B cell (primary cell): ENCODE measurements at regions not wholly inside any gene's neighbourhood (a gene's known extent, or its start where the extent isn't known, plus 50 kb on each side); places are given as distances from the start of the nearest gene placed in this dataset.

Experiments
- ATAC-seq: fragments of 200-7000 bp; cut with Tn5 transposase; one replicate; pipeline ENCODE4 v1.10.0; 2021; ENCODE audit warnings: low read depth, mild to moderate bottlenecking, moderate number of reproducible peaks, moderate library complexity
- CTCF ChIA-PET: fragments of 350-600 bp; sonication (Branson Sonifier 250); formaldehyde crosslinking; loops from one replicate; lab custom pipeline; 2021; ENCODE audit warnings: antibody characterized with exemption, inconsistent platforms; lab: Charles Lee
- POLR2A ChIA-PET: fragments of 350-600 bp; sonication (Branson Sonifier 250); formaldehyde crosslinking; loops from one replicate; lab custom pipeline; 2021; ENCODE audit warnings: antibody characterized with exemption; lab: Charles Lee
- DNase-seq: peaks from one replicate; pipeline ENCODE4 v3.0.0; 2013
- H2AFZ ChIP-seq: 2 replicates; pipeline ENCODE4 v1.6.1; 2012; ENCODE audit warnings: mild to moderate bottlenecking, low read depth, low read length; ENCODE audit not compliant: insufficient read depth, poor library complexity, severe bottlenecking
- H3K27ac ChIP-seq, 2 donors: 1 replicate in 1 of 2; 2 replicates in 1 of 2; pipeline ENCODE4 v1.5.1; 2012 to 2013; ENCODE audit warnings: low read length in 2 of 2, mild to moderate bottlenecking in 2 of 2, moderate library complexity in 1 of 2
- H3K27me3 ChIP-seq, 4 experiments: fragments of 200-600 bp in 1 of 4; sonication (generic) in 1 of 4; replicated peaks in 1 of 4; 1 replicate in 2 of 4; 2 replicates in 2 of 4; pipeline versions ENCODE4 v1.6.1 to v1.7.0; 2013 to 2016; ENCODE audit warnings: low read length in 3 of 4, mild to moderate bottlenecking in 2 of 4, mixed read lengths in 1 of 4, moderate library complexity in 1 of 4; ENCODE audit not compliant: insufficient read depth in 4 of 4, control insufficient read depth in 3 of 4; ENCODE audit errors: control extremely low read depth in 1 of 4
- H3K36me3 ChIP-seq, 2 experiments: replicated peaks in 1 of 2; 1 replicate in 1 of 2; 2 replicates in 1 of 2; pipeline versions ENCODE4 v1.6.1 to v1.7.1; 2013; ENCODE audit warnings: low read length in 1 of 2; ENCODE audit not compliant: insufficient read depth in 2 of 2, control insufficient read depth in 1 of 2; ENCODE audit errors: control extremely low read depth in 1 of 2, extremely low read depth in 1 of 2
- H3K4me1 ChIP-seq, 2 donors: fragments of 200-600 bp in 1 of 2; sonication (generic) in 1 of 2; 1 replicate in 1 of 2; 2 replicates in 1 of 2; pipeline versions ENCODE4 v1.5.1 to v1.6.1; 2013 to 2017; ENCODE audit warnings: low read length in 2 of 2; ENCODE audit not compliant: control insufficient read depth in 2 of 2, insufficient read depth in 2 of 2
- H3K4me2 ChIP-seq: replicated peaks from 2 replicates; pipeline ENCODE3; 2012; ENCODE audit warnings: mild to moderate bottlenecking, low read depth, low read length; ENCODE audit not compliant: poor library complexity, severe bottlenecking
- H3K4me3 ChIP-seq, 5 experiments: fragments of 200-600 bp in 1 of 5; sonication (generic) in 1 of 5; 1 replicate in 3 of 5; 2 replicates in 2 of 5; pipeline versions ENCODE4 v1.5.1 to v1.7.0; 2011 to 2016; ENCODE audit warnings: low read length in 4 of 5, mild to moderate bottlenecking in 4 of 5, low read depth in 2 of 5, control low read depth in 1 of 5, moderate library complexity in 1 of 5; ENCODE audit not compliant: insufficient read depth in 1 of 5; ENCODE audit errors: control extremely low read depth in 1 of 5, extremely low read depth in 1 of 5
- H3K79me2 ChIP-seq: fragments of 200-600 bp; sonication (generic); one replicate; pipeline ENCODE4 v1.6.0; 2016; ENCODE audit warnings: low read length; ENCODE audit not compliant: control insufficient read depth, insufficient read depth
- H3K9ac ChIP-seq: fragments of 200-600 bp; sonication (generic); 2 replicates; pipeline ENCODE4 v1.6.1; 2017; ENCODE audit warnings: mild to moderate bottlenecking, low read length, moderate library complexity
- H3K9me3 ChIP-seq, 3 donors: one replicate each; pipeline versions ENCODE4 v1.6.1 to v1.7.1; 2013; ENCODE audit warnings: low read length in 2 of 3; ENCODE audit not compliant: control insufficient read depth in 2 of 3, insufficient read depth in 1 of 3; ENCODE audit errors: control extremely low read depth in 1 of 3
- H4K20me1 ChIP-seq: 2 replicates; pipeline ENCODE4 v1.6.0; 2012; ENCODE audit warnings: mild to moderate bottlenecking, low read length; ENCODE audit not compliant: insufficient read depth, control insufficient read depth, poor library complexity, severe bottlenecking
- H3K27ac Mint-ChIP-seq: one replicate; pipeline ENCODE4 v1.8.0; 2021; ENCODE audit warnings: mixed read lengths
- H3K27me3 Mint-ChIP-seq: one replicate; pipeline ENCODE4 v1.8.0; 2021; ENCODE audit warnings: mixed read lengths
- H3K4me1 Mint-ChIP-seq: one replicate; pipeline ENCODE4 v1.8.0; 2021; ENCODE audit warnings: mixed read lengths
- H3K4me3 Mint-ChIP-seq: one replicate; pipeline ENCODE4 v1.8.0; 2021; ENCODE audit warnings: mixed read lengths
- H3K9me3 Mint-ChIP-seq: one replicate; pipeline ENCODE4 v1.8.0; 2022; ENCODE audit warnings: mixed read lengths; ENCODE audit not compliant: insufficient read depth
- CTCF ChIP-seq: fragments of 200-600 bp; IDR thresholded peaks from one replicate; pipeline ENCODE4 v1.8.0; 2022; ENCODE audit warnings: antibody characterized with exemption, mild to moderate bottlenecking
- EZH2 ChIP-seq: IDR thresholded peaks from 2 replicates; pipeline ENCODE4 v1.6.1; 2012; ENCODE audit warnings: borderline replicate concordance, low read depth, mild to moderate bottlenecking, moderate library complexity, low read length; ENCODE audit not compliant: insufficient read depth, poor library complexity, severe bottlenecking
- WGBS: methylation state at CpG from one replicate; pipeline ENCODE4 v1.1.5; 2013; ENCODE audit warnings: missing lambda C conversion rate; ENCODE audit not compliant: insufficient coverage; 5-methylcytosine and 5-hydroxymethylcytosine counted together
- intact Hi-C: fragments of 100-400 bp; cut with micrococcal nuclease; formaldehyde crosslinking; loops from one replicate; pipeline ENCODE4 v1.10.0; 2022

GRCh38 chr2:129763190-129763846 lies 216.1 kb upstream of the RAB6C start:
- Histone ChIP-seq H3K9ac (no peak overlapping the region), H3K27me3 (peaks cover 0 to 2% (median 0%) of the 10 kb centered on the region in 4 experiments), H3K79me2 (no peaks in the 10 kb centered on the region), H3K4me1 (no peaks in the 10 kb centered on the region), H3K27ac (no peak overlapping the region), H3K4me2 (no peak overlapping the region), H3K36me3 (no peaks in the 10 kb centered on the region), H3K9me3 (peaks cover 0 to 8% (median 0%) of the 10 kb centered on the region in 3 donors), H4K20me1 (no peaks in the 10 kb centered on the region), H3K4me3 (no peak overlapping the region), H2AFZ (no peak overlapping the region)
- Mint-ChIP-seq H3K4me3 (no peak overlapping the region), H3K27me3 (peaks cover 6% of the 10 kb centered on the region), H3K9me3 (no peaks in the 10 kb centered on the region), H3K4me1 (no peaks in the 10 kb centered on the region), H3K27ac (no peak overlapping the region)
- DNase-seq: no peak
- ATAC-seq: no peak
- intact Hi-C loops: no loop called here
- WGBS: 81% methylated on average over 10 of the region's 10 CpGs
- POLR2A ChIA-PET: no interaction called here
- TF ChIP-seq CTCF (no peak), EZH2 (no peak)
- CTCF ChIA-PET: no interaction called here

GRCh38 chr2:129763966-129764365 lies 215.5 kb upstream of the RAB6C start:
- Mint-ChIP-seq H3K27ac (no peak overlapping the region), H3K27me3 (peaks cover 6% of the 10 kb centered on the region), H3K9me3 (no peaks in the 10 kb centered on the region), H3K4me3 (no peak overlapping the region), H3K4me1 (no peaks in the 10 kb centered on the region)
- Histone ChIP-seq H4K20me1 (no peaks in the 10 kb centered on the region), H3K27me3 (peaks cover 0 to 2% (median 0%) of the 10 kb centered on the region in 4 experiments), H3K4me2 (no peak overlapping the region), H2AFZ (no peak overlapping the region), H3K36me3 (no peaks in the 10 kb centered on the region), H3K9ac (no peak overlapping the region), H3K4me1 (no peaks in the 10 kb centered on the region), H3K27ac (no peak overlapping the region), H3K9me3 (peaks cover 0 to 6% (median 0%) of the 10 kb centered on the region in 3 donors), H3K4me3 (no peak overlapping the region), H3K79me2 (no peaks in the 10 kb centered on the region)
- CTCF ChIA-PET: no interaction called here
- ATAC-seq: no peak
- TF ChIP-seq CTCF (no peak), EZH2 (no peak)
- intact Hi-C loops: no loop called here
- WGBS: 40% methylated on average over 3 of the region's 5 CpGs
- POLR2A ChIA-PET: no interaction called here
- DNase-seq: no peak
